GM10266 (cell line): ENCODE measurements at regions not wholly inside any gene's neighbourhood (a gene's known extent, or its start where the extent isn't known, plus 50 kb on each side); places are given as distances from the start of the nearest gene placed in this dataset.
"Not testable (repeated sequence)": the region's sequence is repeated elsewhere in the genome, so short reads cannot be mapped to it uniquely, and the experiment has no call there.

Source experiments
- DNase-seq: peaks from one replicate; pipeline ENCODE4 v3.0.0; 2012; ENCODE audit errors: extremely low spot score
- CTCF ChIP-seq: IDR thresholded peaks from 2 replicates; pipeline ENCODE4 v1.5.1; 2012; ENCODE audit warnings: mild to moderate bottlenecking, low read depth; ENCODE audit not compliant: control insufficient read depth, insufficient read depth; ENCODE audit errors: missing control alignments

- no peak for DNase-seq
Measured at GRCh38 chr22:49006207-49007012, 821.3 kb downstream of the BRD1 start.

GRCh38 chr22:49005557-49005956 is 822.1 kb downstream of the BRD1 start:
- no peak for DNase-seq
- no peak for TF ChIP-seq CTCF

More at GRCh38 chr22:49006207-49007012, 821.3 kb downstream of the BRD1 start:
- no peak for TF ChIP-seq CTCF

GRCh38 chr22:49004484-49005399 is 822.9 kb downstream of the BRD1 start:
- DNase-seq: no peak
- TF ChIP-seq CTCF: no peak

GRCh38 chr22:48997605-48998004 is 830.1 kb downstream of the BRD1 start:
- DNase-seq: not testable (repeated sequence)

- no peak for DNase-seq
- TF ChIP-seq CTCF: no peak
Measured at GRCh38 chr22:48993655-48994054, 834.0 kb downstream of the BRD1 start.

GRCh38 chr22:48984639-48985038 is 843.0 kb downstream of the BRD1 start:
- no peak for DNase-seq
- TF ChIP-seq CTCF: no peak

- no peak for DNase-seq
- TF ChIP-seq CTCF: no peak
Measured at GRCh38 chr22:48982321-48982905, 845.3 kb downstream of the BRD1 start.
